SK-N-SH treated with all-trans-retinoic acid at 6 μM for 48 hours (cell line): ENCODE measurements at regions not wholly inside any gene's neighbourhood (a gene's known extent, or its start where the extent isn't known, plus 50 kb on each side); places are given as distances from the start of the nearest gene placed in this dataset.

Source experiments
- ARNTL ChIP-seq: fragments of 450-650 bp; formaldehyde crosslinking; IDR thresholded peaks from 2 replicates; pipeline ENCODE4 v1.5.0; 2020; ENCODE audit warnings: low read depth, mild to moderate bottlenecking, moderate library complexity, borderline replicate concordance
- ISL1 ChIP-seq: fragments of 250-450 bp; sonication (Bioruptor Pico); IDR thresholded peaks from 2 replicates; pipeline ENCODE4 v2.1.2; 2022; ENCODE audit warnings: mild to moderate bottlenecking, moderate library complexity
- SNAI2 ChIP-seq: fragments of 250-450 bp; sonication (Bioruptor Pico); IDR thresholded peaks from 2 replicates; pipeline ENCODE4 v1.5.0; 2020; ENCODE audit warnings: mild to moderate bottlenecking, moderate library complexity
- ZFP3 ChIP-seq: fragments of 250-450 bp; sonication (Bioruptor Pico); IDR thresholded peaks from 2 replicates; pipeline ENCODE4 v1.5.0; 2020; ENCODE audit warnings: mild to moderate bottlenecking, moderate library complexity
- ZFP30 ChIP-seq: fragments of 450-650 bp; formaldehyde crosslinking; IDR thresholded peaks from 2 replicates; pipeline ENCODE4 v1.5.0; 2022; ENCODE audit warnings: mild to moderate bottlenecking, moderate library complexity
- ZNF565 ChIP-seq: fragments of 450-650 bp; formaldehyde crosslinking; conservative IDR thresholded peaks from 2 replicates; pipeline ENCODE4 v1.5.0; 2020; ENCODE audit warnings: low read depth, mild to moderate bottlenecking, moderate library complexity
- ZNF70 ChIP-seq: fragments of 450-650 bp; formaldehyde crosslinking; IDR thresholded peaks from 2 replicates; pipeline ENCODE4 v1.5.0; 2020; ENCODE audit warnings: mild to moderate bottlenecking, moderate library complexity
- TF ChIP-seq, protein P1 (sequence below): fragments of 250-450 bp; sonication (Bioruptor Pico); IDR thresholded peaks from 2 replicates; pipeline ENCODE4 v1.8.0; 2020; ENCODE audit warnings: mild to moderate bottlenecking, moderate library complexity, borderline replicate concordance

DNA sequence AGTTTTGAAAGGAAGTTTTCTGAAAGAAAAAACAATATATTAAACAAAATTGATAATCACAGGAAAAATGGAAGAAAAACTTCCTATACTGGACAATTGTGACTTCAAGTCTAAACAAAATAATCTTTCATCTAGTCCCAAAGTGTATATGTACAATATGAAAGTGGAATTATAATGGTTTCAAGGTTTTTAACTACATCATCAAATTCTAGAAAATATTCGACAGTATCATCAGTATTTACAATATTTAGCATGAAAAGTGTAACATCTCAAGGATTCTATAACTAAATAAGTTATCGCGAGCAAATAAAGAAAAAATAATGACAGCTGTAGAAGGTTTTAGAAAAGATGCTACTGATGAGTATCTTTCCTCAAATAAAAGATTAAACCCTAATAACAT, 310.9 kb upstream of the LRFN5 start:
- TF ChIP-seq ZFP30 (CRISPR knock-in tag) (no peak), ARNTL (CRISPR knock-in tag) (no peak), ISL1 (no peak), SNAI2 (CRISPR knock-in tag) (no peak), ZFP3 (CRISPR knock-in tag) (no peak), ZNF565 (CRISPR knock-in tag) (no peak), ZNF70 (CRISPR knock-in tag) (no peak)
- TF ChIP-seq, protein P1, sequence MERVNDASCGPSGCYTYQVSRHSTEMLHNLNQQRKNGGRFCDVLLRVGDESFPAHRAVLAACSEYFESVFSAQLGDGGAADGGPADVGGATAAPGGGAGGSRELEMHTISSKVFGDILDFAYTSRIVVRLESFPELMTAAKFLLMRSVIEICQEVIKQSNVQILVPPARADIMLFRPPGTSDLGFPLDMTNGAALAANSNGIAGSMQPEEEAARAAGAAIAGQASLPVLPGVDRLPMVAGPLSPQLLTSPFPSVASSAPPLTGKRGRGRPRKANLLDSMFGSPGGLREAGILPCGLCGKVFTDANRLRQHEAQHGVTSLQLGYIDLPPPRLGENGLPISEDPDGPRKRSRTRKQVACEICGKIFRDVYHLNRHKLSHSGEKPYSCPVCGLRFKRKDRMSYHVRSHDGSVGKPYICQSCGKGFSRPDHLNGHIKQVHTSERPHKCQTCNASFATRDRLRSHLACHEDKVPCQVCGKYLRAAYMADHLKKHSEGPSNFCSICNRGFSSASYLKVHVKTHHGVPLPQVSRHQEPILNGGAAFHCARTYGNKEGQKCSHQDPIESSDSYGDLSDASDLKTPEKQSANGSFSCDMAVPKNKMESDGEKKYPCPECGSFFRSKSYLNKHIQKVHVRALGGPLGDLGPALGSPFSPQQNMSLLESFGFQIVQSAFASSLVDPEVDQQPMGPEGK (CRISPR knock-in tag): no peak
